Fibroblast of skin of left biceps (primary cell): ENCODE measurements at regions not wholly inside any gene's neighbourhood (a gene's known extent, or its start where the extent isn't known, plus 50 kb on each side); places are given as distances from the start of the nearest gene placed in this dataset.

Source experiments
- DNase-seq, 2 experiments: peaks; one replicate each; pipeline ENCODE4 v3.0.0-alpha.2; 2013; ENCODE audit warnings: low read depth in 2 of 2

GRCh38 chr4:23174179-23174578 lies 481.4 kb downstream of the GBA3 start:
- no peak for DNase-seq

GRCh38 chr4:23171976-23172375 lies 479.2 kb downstream of the GBA3 start:
- DNase-seq, result no peak

GRCh38 chr4:23169608-23170311 lies 477.0 kb downstream of the GBA3 start:
- DNase-seq, result no peak

GRCh38 chr4:23166919-23167318 lies 474.2 kb downstream of the GBA3 start:
- DNase-seq, result no peak

DNA sequence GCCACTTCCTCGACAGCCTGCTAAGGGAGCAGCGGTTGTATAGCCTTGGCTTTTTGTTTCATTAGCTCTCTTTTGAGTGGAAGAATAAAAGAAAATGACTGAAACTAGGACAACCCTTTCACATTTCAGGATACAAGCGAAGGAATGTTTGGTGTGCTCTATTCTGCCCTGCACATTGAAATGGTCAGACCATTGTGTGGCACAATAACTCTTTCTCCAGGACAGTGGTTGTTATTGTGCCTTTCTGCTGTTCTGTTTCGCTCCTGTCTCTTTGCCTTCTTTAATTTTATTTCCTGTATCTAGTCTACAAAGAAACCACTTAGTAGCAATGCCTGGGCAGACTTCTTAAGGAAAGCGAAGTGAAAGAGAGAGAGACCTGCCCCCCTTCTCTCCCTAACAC lies 473.7 kb downstream of the GBA3 start:
- no peak for DNase-seq

GRCh38 chr4:23165669-23166068 lies 472.9 kb downstream of the GBA3 start:
- no peak for DNase-seq

GRCh38 chr4:23163647-23164436 lies 471.1 kb downstream of the GBA3 start:
- DNase-seq, result no peak

DNA sequence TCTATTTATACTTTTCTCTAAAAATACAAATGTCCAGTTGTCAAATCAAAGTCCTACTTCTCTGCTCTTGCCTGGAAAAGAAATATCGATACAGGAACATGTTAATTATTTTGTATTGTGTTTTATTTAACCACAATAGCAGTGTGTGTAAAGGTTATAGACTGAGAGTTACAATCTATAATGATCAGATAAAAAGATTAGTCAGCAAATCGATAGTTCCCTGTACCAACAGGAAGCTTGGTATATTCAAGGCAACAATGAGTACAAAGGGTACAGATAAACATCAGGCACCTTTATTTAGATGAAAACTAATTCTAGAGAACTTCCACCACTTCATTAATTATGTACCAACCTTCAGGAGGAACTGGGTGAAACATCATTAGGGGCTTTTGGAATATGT lies 469.5 kb downstream of the GBA3 start:
- DNase-seq, result no peak

- no peak for DNase-seq
Measured at GRCh38 chr4:23161787-23162186, 469.1 kb downstream of the GBA3 start.

- DNase-seq, result no peak
Measured at GRCh38 chr4:23153076-23153475, 460.3 kb downstream of the GBA3 start.

GRCh38 chr4:23149815-23150214 lies 457.1 kb downstream of the GBA3 start:
- DNase-seq, result no peak

DNA sequence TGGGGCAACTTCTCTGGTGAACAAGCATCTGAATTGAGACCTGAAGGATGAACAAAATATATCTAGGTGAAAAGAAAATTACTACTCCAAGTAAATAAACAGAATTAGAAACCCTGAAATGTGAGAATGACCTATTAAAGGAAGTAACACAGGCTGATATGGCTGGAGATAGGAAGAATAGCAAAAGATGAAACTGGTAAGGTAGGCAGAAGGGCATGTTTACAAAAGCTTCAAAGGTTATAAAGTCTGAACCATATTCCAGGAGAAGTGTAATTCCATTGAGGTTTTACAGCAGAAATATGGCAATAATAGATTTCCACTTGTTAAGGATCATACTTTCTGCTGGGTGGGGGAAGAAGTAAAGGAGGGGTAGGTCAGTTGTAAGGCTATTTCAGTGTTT lies 452.0 kb downstream of the GBA3 start:
- no peak for DNase-seq

GRCh38 chr4:23135792-23136645 lies 443.3 kb downstream of the GBA3 start:
- peak; percentile 11 to 15 for DNase-seq

DNA sequence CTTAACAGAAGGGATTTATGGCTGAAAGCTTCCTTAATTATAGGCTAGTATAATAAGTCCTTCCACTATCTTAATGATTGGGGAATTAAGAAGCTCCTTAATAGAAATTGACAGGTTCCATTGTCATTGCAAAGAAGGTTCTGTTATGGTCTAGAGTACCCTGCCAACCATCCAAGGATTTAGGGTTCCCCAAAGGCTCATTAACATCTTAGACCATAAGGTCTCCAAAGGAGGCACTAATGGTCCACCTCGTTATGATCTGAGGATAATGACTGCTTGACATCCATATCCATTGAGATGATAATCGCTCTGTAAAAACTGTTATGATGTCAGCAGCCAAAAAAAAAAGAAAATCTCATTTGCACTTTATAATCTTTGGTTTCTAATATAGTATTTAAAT lies 441.6 kb downstream of the GBA3 start:
- DNase-seq, result no peak

DNA sequence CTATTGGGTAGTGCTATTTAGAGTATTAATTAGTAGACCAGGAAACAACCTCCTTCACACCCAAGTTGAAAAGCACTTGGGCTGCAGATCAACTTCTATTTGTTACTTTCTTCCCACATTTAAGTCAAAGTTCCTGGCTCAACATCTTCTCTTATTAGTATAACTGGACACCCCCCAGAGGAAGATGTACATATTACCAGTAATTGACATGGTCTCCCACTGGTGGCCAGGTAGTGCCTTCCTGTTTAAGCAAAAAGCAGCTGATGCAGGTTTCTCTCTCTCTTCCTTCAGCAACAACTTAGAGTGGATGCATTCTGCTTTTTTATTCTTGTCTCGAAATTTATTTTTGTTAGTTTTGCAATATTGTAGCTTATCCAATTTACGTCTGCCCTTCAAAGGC lies 438.1 kb downstream of the GBA3 start:
- DNase-seq, result no peak

- DNase-seq, result no peak
Measured at GRCh38 chr4:23125118-23125517, 432.4 kb downstream of the GBA3 start.

- no peak for DNase-seq
Measured at GRCh38 chr4:23122666-23123400, 430.1 kb downstream of the GBA3 start.

DNA sequence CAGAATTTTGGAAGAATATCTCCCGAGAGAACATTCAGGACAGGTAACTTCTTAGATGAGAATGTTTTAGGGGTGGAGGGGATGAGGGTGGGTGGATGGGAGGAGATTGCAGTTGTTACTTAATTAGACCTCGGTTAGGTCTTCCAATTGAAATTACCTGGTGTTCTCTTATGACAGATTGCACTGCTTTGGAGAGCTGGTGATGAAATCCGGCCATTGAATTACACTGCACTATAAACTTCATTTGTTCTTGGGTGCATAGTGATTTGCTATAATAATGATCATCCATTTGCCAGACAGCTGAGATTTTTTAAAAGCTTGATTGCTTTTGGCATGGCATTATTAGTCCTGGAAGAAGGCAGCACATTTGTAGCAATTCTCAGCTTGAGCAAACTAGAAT lies 427.6 kb downstream of the GBA3 start:
- DNase-seq, result no peak

DNA sequence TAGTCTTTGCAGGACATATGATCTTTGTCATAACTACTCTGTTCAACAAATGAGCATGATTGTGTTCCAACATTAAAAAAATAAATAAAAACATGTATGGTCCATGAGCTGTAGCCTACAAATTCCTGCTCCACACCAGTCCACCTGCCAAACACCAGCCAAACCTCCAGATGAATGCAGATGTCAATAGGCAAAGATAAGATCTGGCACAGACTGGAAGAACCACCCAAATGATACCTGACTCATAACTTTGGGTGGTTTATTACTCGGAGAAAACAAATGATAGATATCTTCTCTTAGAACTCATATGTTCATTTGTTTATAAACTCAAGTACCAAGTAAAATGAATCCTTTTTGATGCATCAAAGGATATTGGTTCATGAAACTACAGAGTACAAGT lies 425.1 kb downstream of the GBA3 start:
- DNase-seq, result no peak

DNA sequence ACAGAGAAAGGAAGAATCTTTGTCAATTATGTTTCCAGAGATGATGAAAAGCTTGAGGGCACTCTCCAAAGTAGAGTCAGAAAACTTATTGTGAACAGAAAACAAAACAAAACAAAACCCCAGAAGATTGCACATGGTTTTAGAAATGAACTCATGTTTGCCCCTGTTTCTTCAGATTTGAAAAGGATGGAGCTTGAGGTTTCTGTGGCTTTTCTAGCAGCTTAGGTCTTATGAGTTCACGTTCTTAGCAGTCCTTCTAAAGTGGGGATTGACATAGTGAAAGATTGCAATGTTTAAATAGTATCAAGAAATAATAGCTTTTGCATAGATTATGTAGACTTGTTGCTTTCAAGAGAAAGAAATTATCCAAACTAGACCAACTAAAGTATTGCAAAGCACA lies 421.8 kb downstream of the GBA3 start:
- no peak for DNase-seq

DNA sequence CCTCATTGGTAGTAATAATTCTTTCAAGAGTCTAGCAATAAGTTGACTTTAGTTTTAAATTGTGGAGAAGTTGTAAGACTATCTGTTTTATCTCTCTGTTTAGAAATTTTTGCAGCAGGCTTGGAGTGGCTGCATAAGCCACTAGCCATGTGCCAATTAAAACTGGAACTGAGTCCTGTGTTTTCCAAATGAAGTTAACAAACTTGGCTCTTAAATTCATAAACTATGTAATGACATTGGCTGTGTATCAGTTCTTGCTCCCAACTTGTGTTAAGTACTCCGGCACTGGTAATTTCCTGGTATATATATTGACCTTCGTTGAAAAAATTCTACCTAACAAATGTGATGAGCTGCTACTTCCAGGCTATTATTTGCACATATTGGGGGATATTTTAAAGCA lies 420.4 kb downstream of the GBA3 start:
- DNase-seq, result no peak

DNA sequence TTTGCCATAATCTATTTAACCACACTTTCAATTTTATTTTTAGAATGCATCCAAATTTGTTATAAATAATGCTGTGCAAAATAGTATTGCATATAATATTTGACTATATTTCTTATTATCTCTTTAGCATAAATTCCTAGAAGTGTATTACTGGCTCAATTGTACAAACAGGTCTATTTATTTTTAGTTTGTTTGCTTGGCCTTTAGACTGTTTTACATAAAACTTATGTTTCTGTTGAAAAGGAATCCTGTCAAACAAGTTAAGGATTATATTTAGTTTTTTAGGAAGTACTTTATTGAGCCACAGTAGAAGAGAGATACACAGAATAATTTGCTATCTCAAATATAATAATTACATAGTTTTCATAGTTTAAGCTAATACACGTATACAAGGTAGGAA lies 413.8 kb downstream of the GBA3 start:
- DNase-seq, result no peak
